Fibroblast of pulmonary artery (primary cell): ENCODE measurements at regions not wholly inside any gene's neighbourhood (a gene's known extent, or its start where the extent isn't known, plus 50 kb on each side); places are given as distances from the start of the nearest gene placed in this dataset.

ENCODE experiments used
- DNase-seq: peaks from one replicate; pipeline ENCODE4 v3.0.0-alpha.2; 2010; ENCODE audit warnings: low read depth
- H3K4me3 ChIP-seq: replicated peaks from 2 replicates; pipeline ENCODE4 v1.5.1; 2011; ENCODE audit warnings: low read depth, mild to moderate bottlenecking, control low read depth, low read length, moderate library complexity
- CTCF ChIP-seq: IDR thresholded peaks from 2 replicates; pipeline ENCODE4 v1.5.1; 2011; ENCODE audit warnings: mild to moderate bottlenecking, control low read depth, low read length, inconsistent platforms; ENCODE audit errors: missing control alignments

DNA sequence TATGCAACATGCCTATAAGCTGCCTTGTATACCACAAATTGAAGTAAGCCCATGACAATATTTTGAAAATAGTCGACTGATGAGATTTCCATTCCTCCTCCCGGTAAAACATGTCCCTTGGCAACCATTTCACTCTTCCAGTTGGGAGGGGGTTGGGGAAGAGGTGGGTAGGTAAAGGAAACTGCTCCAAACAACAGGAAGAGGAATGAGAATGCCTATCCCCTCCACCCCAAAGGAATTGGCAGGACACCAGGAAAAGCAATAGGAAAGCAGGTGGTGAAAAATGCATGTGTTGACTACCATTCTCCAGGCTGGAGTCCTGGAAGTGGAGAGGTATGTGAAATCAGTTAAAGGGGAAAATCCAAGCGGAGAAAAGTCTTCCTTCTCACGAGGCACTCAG, 455.9 kb upstream of the PSMD7 start:
- no peak for TF ChIP-seq CTCF
- no peak overlapping the region for H3K4me3 ChIP-seq
- no peak for DNase-seq

- no peak for TF ChIP-seq CTCF
- no peak for DNase-seq
- no peak overlapping the region for H3K4me3 ChIP-seq
These were observed 465.4 kb upstream of the PSMD7 start for GRCh38 chr16:73831220-73831619.

- no peak overlapping the region for H3K4me3 ChIP-seq
- DNase-seq, result no peak
- no peak for TF ChIP-seq CTCF
These were observed 473.3 kb upstream of the PSMD7 start for GRCh38 chr16:73823205-73823849.

DNA sequence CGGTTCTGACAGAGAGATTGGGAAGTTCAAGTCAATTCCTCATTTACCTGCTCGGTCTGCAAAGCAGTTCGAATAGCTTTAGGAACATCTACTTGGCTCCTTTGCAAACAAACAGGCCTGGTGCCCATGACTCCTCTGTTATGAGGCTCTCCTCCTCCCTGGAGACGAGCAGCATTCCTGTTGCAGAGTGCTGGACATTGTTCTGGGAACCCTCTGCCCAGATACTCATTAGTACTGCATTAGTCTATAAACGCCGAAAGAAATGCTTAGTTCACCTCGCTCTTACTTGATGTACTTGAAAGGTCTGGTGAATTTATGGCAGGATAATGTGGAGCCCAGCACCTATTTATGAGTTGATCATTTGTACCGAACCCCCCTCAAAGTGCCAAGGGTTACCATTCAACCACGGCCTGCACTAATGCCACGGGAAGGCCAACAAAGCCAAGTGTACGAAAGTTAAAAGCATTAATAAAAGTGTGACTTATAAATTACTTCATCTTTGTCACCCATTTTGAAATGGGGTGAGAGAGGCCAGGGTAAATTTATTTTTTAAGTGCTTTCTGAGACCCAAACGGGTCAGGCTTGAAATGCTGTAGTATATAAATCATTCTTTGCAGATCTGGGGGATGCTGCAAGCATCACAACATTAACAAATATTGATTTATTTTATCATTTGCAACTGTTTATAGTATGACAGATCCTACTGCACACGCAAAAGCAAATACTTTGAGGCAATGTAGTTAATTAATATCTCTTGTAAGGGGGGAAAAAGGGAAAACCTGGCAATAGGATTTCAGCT, 478.9 kb upstream of the PSMD7 start:
- TF ChIP-seq CTCF, result no peak
- DNase-seq, result no peak
- H3K4me3 ChIP-seq, result no peak overlapping the region

DNA sequence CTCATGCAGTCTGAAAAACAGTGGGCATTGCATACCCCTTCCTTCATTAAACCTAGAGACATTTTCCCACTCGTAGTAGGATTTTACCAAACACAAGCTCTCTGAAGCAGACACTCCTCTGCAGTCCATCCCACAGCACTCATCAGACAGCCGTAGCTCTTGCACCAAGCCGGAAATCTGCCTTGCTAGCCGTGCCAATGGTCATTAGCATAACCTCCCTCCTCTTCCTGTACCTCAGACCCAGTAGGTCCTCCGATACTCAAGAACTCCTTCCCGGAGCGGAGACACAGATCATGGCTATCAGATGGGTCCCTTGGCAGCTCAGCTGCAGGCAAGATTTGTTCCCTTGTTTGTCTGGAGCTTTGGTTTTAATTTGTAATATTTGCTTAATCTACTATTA, 483.1 kb upstream of the PSMD7 start:
- no peak overlapping the region for H3K4me3 ChIP-seq
- no peak for DNase-seq

GRCh38 chr16:73804456-73804855, 492.2 kb upstream of the PSMD7 start:
- no peak overlapping the region for H3K4me3 ChIP-seq
- TF ChIP-seq CTCF, result no peak
- DNase-seq, result no peak

More for the DNA sequence above, 483.1 kb upstream of the PSMD7 start:
- TF ChIP-seq CTCF, result no peak

DNA sequence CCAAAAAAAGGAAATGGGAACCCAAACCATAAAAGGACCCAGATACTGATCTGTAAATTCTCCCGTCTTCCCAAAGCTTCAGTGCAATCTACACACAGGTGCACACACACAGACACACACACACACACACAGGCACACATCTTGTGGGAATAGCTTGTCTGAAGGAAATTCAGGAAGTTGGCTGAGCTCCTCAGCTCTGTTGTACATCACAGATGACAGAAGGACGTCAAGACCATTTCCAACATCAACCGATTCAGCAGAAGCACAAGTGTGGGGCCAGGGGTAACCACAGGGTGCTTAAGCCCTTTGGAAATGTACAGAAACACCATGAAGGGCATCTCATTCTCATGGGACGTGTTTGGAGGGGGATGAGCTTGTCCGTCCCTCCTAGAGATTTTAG, 498.1 kb upstream of the PSMD7 start:
- no peak for TF ChIP-seq CTCF
- DNase-seq, result no peak
- no peak overlapping the region for H3K4me3 ChIP-seq
